ENCODE measurements at regions not wholly inside any gene's neighbourhood (a gene's known extent, or its start where the extent isn't known, plus 50 kb on each side); places are given as distances from the start of the nearest gene placed in this dataset.

DNA sequence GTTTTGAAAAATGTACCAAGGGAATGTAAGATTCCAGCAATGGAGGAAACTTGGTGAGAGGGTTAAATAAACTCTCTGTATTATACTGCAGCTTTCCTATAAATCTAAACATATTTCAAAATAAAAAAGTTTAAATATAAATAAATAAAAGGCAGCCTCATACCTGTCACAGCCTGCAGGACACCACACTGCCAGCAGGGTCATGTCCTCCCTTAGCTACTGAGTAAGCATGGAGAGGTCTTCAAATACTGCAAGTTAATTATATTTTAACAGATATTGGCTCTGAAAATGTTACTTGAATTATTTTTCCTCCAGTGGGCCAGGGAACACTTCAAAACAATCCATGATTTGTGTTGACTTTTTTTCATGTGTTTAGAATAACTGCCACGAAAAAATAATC, 852.8 kb upstream of the PCDH7 start:
- 100% methylated on average over 1 of the region's 1 CpG; no CpG with 5 or more reads in 1 of the 2 experiments for WGBS, 2 experiments (ENCODE audit: extremely low coverage in 1 of 2, insufficient coverage in 1 of 2, insufficient read length in 1 of 2, insufficient replicate concordance in 2 of 2, low coverage in 1 of 2, low lambda C conversion rate in 2 of 2, missing lambda C conversion rate in 1 of 2)
- Histone ChIP-seq H3K79me2 (ENCODE audit: control insufficient read depth in 1 of 2, insufficient read depth in 2 of 2, low read length in 2 of 2) (no peaks in the 10 kb centered on the region), H3K18ac (ENCODE audit: extremely low read depth, low read length) (no peak overlapping the region), H3K14ac (ENCODE audit: insufficient read length) (no peak overlapping the region), H4K91ac (replicated peaks; ENCODE audit: insufficient read length, low read length) (no peak overlapping the region), H3K27me3 (replicated peaks in 1 of 4; ENCODE audit: control insufficient read depth in 3 of 4, extremely low read depth in 1 of 4, insufficient read depth in 3 of 4, low read length in 3 of 4) (no peaks in the 10 kb centered on the region), H2BK5ac (ENCODE audit: low read depth, low read length) (no peak overlapping the region), H4K20me1 (replicated peaks in 1 of 2; ENCODE audit: control insufficient read depth in 1 of 2, insufficient read depth in 2 of 2, low read length in 2 of 2) (no peaks in the 10 kb centered on the region), H4K8ac (ENCODE audit: extremely low read depth, insufficient read depth, low read length) (no peak overlapping the region), H3K4me3 (ENCODE audit: extremely low read depth in 1 of 4, insufficient read depth in 2 of 4, low read depth in 3 of 4, low read length in 4 of 4) (no peak overlapping the region), H3K4me2 (ENCODE audit: insufficient read depth in 1 of 2, low read depth in 2 of 2, low read length in 2 of 2) (no peak overlapping the region), H2AK5ac (ENCODE audit: low read depth, low read length) (no peak overlapping the region), H3K56ac (replicated peaks; ENCODE audit: insufficient read length, low read depth, low read length) (no peak overlapping the region), H3K4me1 (replicated peaks in 1 of 4; ENCODE audit: control insufficient read depth in 3 of 4, insufficient read depth in 4 of 4, low read length in 3 of 4) (no peaks in the 10 kb centered on the region), H3K23me2 (ENCODE audit: low read depth, low read length) (no peaks in the 10 kb centered on the region), H2BK12ac (ENCODE audit: low read depth, low read length) (no peak overlapping the region), H2BK120ac (replicated peaks; ENCODE audit: low read depth, low read length) (no peak overlapping the region), H3K9me3 (ENCODE audit: insufficient read depth in 2 of 2, low read depth in 1 of 2, low read length in 1 of 2) (peaks cover 0 to 19% of the 10 kb centered on the region in 2 experiments; a peak in 3 of 4 replicates), H3K79me1 (ENCODE audit: low read depth, low read length) (no peaks in the 10 kb centered on the region), H3K27ac (ENCODE audit: low read depth, low read length) (no peak overlapping the region), H2BK20ac (ENCODE audit: low read length) (no peak overlapping the region), H3K23ac (ENCODE audit: insufficient read length) (no peak overlapping the region), H3K36me3 (ENCODE audit: control insufficient read depth in 2 of 4, insufficient read depth in 4 of 4, low read length in 3 of 4) (no peaks in the 10 kb centered on the region; a peak in 1 of 8 replicates), H4K5ac (ENCODE audit: insufficient read length, low read depth, low read length) (no peak overlapping the region), H3K4ac (replicated peaks; ENCODE audit: insufficient read length, low read depth, low read length) (no peak overlapping the region), H3K9ac (replicated peaks in 1 of 4; ENCODE audit: extremely low read depth in 1 of 4, low read depth in 3 of 4, low read length in 3 of 4) (no peak overlapping the region), H2AFZ (ENCODE audit: low read length) (no peak overlapping the region), H2BK15ac (ENCODE audit: low read length) (no peak overlapping the region)
- CTCF ChIA-PET (ENCODE audit: partially characterized antibody) = no interaction called here
- DNase-seq (ENCODE audit: low read depth in 1 of 2, low spot score in 2 of 2) (no peak), FAIRE-seq (no peak)
- TF ChIP-seq JUN (IDR thresholded peaks at IDR 0.05; ENCODE audit: low read depth, low read length) (no peak), SIX5 (IDR thresholded peaks at IDR 0.05; ENCODE audit: low read depth, low read length) (no peak), HDAC6 (IDR thresholded peaks at IDR 0.05; ENCODE audit: low read depth, low read length) (no peak), NANOG (IDR thresholded peaks at IDR 0.05; ENCODE audit: insufficient read depth, low read depth, low read length, poor library complexity, severe bottlenecking) (no peak), EP300 (IDR thresholded peaks at IDR 0.05; ENCODE audit: borderline replicate concordance in 1 of 2, low read depth in 2 of 2, low read length in 2 of 2) (no peak), TAF7 (optimal IDR thresholded peaks at IDR 0.05; ENCODE audit: borderline replicate concordance, low read depth, low read length) (no peak), POLR2A (IDR thresholded peaks at IDR 0.05; ENCODE audit: control extremely low read depth in 1 of 2, low read depth in 2 of 2, low read length in 2 of 2) (no peak), SP1 (IDR thresholded peaks at IDR 0.05; ENCODE audit: low read depth, low read length) (no peak), HDAC2 (IDR thresholded peaks at IDR 0.05; ENCODE audit: borderline replicate concordance in 1 of 2, low read depth in 2 of 2, low read length in 2 of 2) (no peak), CEBPB (IDR thresholded peaks at IDR 0.05; ENCODE audit: low read depth, low read length) (no peak), KDM5A (IDR thresholded peaks at IDR 0.05; ENCODE audit: low read length) (no peak), EZH2 (IDR thresholded peaks at IDR 0.05; ENCODE audit: low read depth, low read length, severe bottlenecking) (no peak), SP4 (IDR thresholded peaks at IDR 0.05; ENCODE audit: low read length) (no peak), SP2 (IDR thresholded peaks at IDR 0.05; ENCODE audit: low read length) (no peak)
- TF ChIP-seq, protein P1, sequence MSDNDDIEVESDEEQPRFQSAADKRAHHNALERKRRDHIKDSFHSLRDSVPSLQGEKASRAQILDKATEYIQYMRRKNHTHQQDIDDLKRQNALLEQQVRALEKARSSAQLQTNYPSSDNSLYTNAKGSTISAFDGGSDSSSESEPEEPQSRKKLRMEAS (IDR thresholded peaks at IDR 0.05) = no peak
- POLR2A ChIA-PET (ENCODE audit: partially characterized antibody) = no interaction called here
